ENCODE measurements at regions not wholly inside any gene's neighbourhood (a gene's known extent, or its start where the extent isn't known, plus 50 kb on each side); places are given as distances from the start of the nearest gene placed in this dataset.

- TF ChIP-seq ZNF2 (tag by site-specific recombination; IDR thresholded peaks at IDR 0.05) = 0 out of 2 replicates have a peak, but pooled peaks have one; percentile 27
- TF ChIP-seq ZSCAN30 (tag by site-specific recombination; IDR thresholded peaks at IDR 0.05) = 0 out of 2 replicates have a peak, but pooled peaks have one; percentile 50
- no peak for TF ChIP-seq ZNF843 (tag by site-specific recombination; IDR thresholded peaks at IDR 0.05)
- TF ChIP-seq ZBTB17 (tag by site-specific recombination; IDR thresholded peaks at IDR 0.05) = no peak
- TF ChIP-seq PRDM6 (tag by site-specific recombination; IDR thresholded peaks at IDR 0.05) = peak; percentile 71; the same call in 1 of the 2 replicates
- no peak for TF ChIP-seq ZNF132 (tag by site-specific recombination; IDR thresholded peaks at IDR 0.05; ENCODE audit: borderline replicate concordance)
- 0 out of 2 replicates have a peak, but pooled peaks have one; percentile 33 for TF ChIP-seq GLIS1 (tag by site-specific recombination; IDR thresholded peaks at IDR 0.05)
- TF ChIP-seq ZNF404 (tag by site-specific recombination; IDR thresholded peaks at IDR 0.05) = no peak
- no peak for TF ChIP-seq ZNF747 (tag by site-specific recombination; IDR thresholded peaks at IDR 0.05)
- TF ChIP-seq ZNF610 (tag by site-specific recombination; IDR thresholded peaks at IDR 0.05; ENCODE audit: borderline replicate concordance) = no peak
- no peak for TF ChIP-seq ZNF311 (tag by site-specific recombination; IDR thresholded peaks at IDR 0.05; ENCODE audit: borderline replicate concordance)
- no peak for TF ChIP-seq ZNF707 (tag by site-specific recombination; IDR thresholded peaks at IDR 0.05)
- TF ChIP-seq, protein P1, sequence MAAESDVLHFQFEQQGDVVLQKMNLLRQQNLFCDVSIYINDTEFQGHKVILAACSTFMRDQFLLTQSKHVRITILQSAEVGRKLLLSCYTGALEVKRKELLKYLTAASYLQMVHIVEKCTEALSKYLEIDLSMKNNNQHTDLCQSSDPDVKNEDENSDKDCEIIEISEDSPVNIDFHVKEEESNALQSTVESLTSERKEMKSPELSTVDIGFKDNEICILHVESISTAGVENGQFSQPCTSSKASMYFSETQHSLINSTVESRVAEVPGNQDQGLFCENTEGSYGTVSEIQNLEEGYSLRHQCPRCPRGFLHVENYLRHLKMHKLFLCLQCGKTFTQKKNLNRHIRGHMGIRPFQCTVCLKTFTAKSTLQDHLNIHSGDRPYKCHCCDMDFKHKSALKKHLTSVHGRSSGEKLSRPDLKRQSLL (tag by site-specific recombination; IDR thresholded peaks at IDR 0.05) = no peak
- TF ChIP-seq HOXD13 (CRISPR knock-in tag; IDR thresholded peaks at IDR 0.05; ENCODE audit: borderline replicate concordance) = no peak
These were observed 86.6 kb downstream of the ZNF608 start (continued) for GRCh38 chr5:124659798-124660197.

- Histone ChIP-seq H3K4me3 (ENCODE audit: low read depth, low read length) (no peak overlapping the region), H3K27ac (ENCODE audit: extremely low read depth, low read depth, low read length) (peak overlapping the region; percentile 33; the same call in 1 of the 2 replicates), H3K4me1 (ENCODE audit: control insufficient read depth, insufficient read depth, low read length) (peaks cover 58% of the 10 kb centered on the region), H3K36me3 (ENCODE audit: control insufficient read depth in 2 of 2, insufficient read depth in 1 of 2, low read length in 2 of 2) (no peaks in the 10 kb centered on the region), H3K9me3 (ENCODE audit: control insufficient read depth, insufficient read depth, low read depth, low read length) (no peaks in the 10 kb centered on the region)
- ChIA-PET POLR2A (interaction anchor here (3.1 kb wide), 1 partner anchor 30 kb away, joined by 17 read pairs; no protein-coding TSS in a partner anchor), CTCF (interaction anchor here (0.6 to 0.7 kb wide), 3 partner anchors 51 to 671 kb away, joined by 3 to 8 read pairs (median 4); no protein-coding TSS in a partner anchor)
- 0 out of 2 replicates have a peak, but pooled peaks have one; percentile 21 for TF ChIP-seq ZBTB8A (tag by site-specific recombination; IDR thresholded peaks at IDR 0.05)
- no peak for TF ChIP-seq ZSCAN30 (tag by site-specific recombination; IDR thresholded peaks at IDR 0.05)
- no peak for TF ChIP-seq ZNF707 (tag by site-specific recombination; IDR thresholded peaks at IDR 0.05)
- peak; percentile 36; the same call in 1 of the 2 replicates for TF ChIP-seq OSR2 (tag by site-specific recombination; IDR thresholded peaks at IDR 0.05)
- TF ChIP-seq, protein P2, sequence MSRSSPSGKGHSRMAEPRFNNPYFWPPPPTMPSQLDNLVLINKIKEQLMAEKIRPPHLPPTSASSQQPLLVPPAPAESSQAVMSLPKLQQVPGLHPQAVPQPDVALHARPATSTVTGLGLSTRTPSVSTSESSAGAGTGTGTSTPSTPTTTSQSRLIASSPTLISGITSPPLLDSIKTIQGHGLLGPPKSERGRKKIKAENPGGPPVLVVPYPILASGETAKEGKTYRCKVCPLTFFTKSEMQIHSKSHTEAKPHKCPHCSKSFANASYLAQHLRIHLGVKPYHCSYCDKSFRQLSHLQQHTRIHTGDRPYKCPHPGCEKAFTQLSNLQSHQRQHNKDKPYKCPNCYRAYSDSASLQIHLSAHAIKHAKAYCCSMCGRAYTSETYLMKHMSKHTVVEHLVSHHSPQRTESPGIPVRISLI (tag by site-specific recombination; IDR thresholded peaks at IDR 0.05) = no peak
- 0 out of 2 replicates have a peak, but pooled peaks have one; percentile 16 for TF ChIP-seq ZBTB17 (tag by site-specific recombination; IDR thresholded peaks at IDR 0.05)
- TF ChIP-seq FEZF1 (tag by site-specific recombination; IDR thresholded peaks at IDR 0.05) = peak; percentile 47
- TF ChIP-seq ZNF830 (tag by site-specific recombination; IDR thresholded peaks at IDR 0.05; ENCODE audit: low read depth) = no peak
- peak; percentile 26; the same call in 1 of the 2 replicates for TF ChIP-seq ZNF366 (tag by site-specific recombination; conservative IDR thresholded peaks at IDR 0.05)
- TF ChIP-seq ZNF132 (tag by site-specific recombination; IDR thresholded peaks at IDR 0.05; ENCODE audit: borderline replicate concordance) = no peak
- TF ChIP-seq PRDM1 (tag by site-specific recombination; IDR thresholded peaks at IDR 0.05) = peak; percentile 61; the same call in 1 of the 2 replicates
- no peak for TF ChIP-seq ZNF2 (tag by site-specific recombination; IDR thresholded peaks at IDR 0.05)
- TF ChIP-seq ZNF426 (tag by site-specific recombination; IDR thresholded peaks at IDR 0.05) = no peak
- TF ChIP-seq, protein P1 (tag by site-specific recombination; IDR thresholded peaks at IDR 0.05) = no peak
- no peak for TF ChIP-seq KLF7 (tag by site-specific recombination; IDR thresholded peaks at IDR 0.05; ENCODE audit: borderline replicate concordance)
- TF ChIP-seq ZNF280C (tag by site-specific recombination; IDR thresholded peaks at IDR 0.05) = no peak
- peak; percentile 70 for TF ChIP-seq ZNF223 (tag by site-specific recombination; IDR thresholded peaks at IDR 0.05)
- TF ChIP-seq, protein P3, sequence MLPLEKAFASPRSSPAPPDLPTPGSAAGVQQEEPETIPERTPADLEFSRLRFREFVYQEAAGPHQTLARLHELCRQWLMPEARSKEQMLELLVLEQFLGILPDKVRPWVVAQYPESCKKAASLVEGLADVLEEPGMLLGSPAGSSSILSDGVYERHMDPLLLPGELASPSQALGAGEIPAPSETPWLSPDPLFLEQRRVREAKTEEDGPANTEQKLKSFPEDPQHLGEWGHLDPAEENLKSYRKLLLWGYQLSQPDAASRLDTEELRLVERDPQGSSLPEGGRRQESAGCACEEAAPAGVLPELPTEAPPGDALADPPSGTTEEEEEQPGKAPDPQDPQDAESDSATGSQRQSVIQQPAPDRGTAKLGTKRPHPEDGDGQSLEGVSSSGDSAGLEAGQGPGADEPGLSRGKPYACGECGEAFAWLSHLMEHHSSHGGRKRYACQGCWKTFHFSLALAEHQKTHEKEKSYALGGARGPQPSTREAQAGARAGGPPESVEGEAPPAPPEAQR (tag by site-specific recombination; IDR thresholded peaks at IDR 0.05) = no peak
These were observed 87.4 kb downstream of the ZNF608 start for GRCh38 chr5:124658867-124659557.

Data from HEK293 (cell line).